NCI-H1694 treated with DMSO at 0.1 percent for 48 hours (cell line): ENCODE measurements at regions not wholly inside any gene's neighbourhood (a gene's known extent, or its start where the extent isn't known, plus 50 kb on each side); places are given as distances from the start of the nearest gene placed in this dataset.

ENCODE experiments used
- DNase-seq: peaks from one replicate; lab custom pipeline; 2025; lab: John Stamatoyannopoulos, UW

DNA sequence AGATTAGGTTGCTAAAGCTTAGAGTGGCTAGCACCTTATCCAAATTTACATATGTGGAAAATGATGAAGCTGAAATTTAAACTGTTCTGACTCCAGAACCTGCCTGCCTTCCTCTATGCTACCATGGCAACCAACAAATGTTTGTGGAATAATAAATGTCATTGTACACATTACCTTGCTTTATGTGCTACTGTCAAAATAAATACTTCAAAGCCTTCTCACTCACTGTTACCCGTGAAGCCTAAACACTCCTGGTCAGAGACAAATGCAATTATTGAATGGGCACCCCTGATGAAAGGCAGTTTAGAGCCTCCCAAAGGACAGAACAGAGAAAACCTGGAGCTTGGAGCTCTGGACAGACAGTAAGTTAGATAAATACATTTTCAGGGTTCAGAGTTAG lies 158.6 kb downstream of the FAM114A2 start:
- no peak for DNase-seq

- peak; percentile 80 for DNase-seq
Observed at GRCh38 chr5:153879596-153879995, 159.1 kb downstream of the FAM114A2 start.

GRCh38 chr5:153866176-153866575 lies 172.5 kb downstream of the FAM114A2 start:
- no peak for DNase-seq

DNA sequence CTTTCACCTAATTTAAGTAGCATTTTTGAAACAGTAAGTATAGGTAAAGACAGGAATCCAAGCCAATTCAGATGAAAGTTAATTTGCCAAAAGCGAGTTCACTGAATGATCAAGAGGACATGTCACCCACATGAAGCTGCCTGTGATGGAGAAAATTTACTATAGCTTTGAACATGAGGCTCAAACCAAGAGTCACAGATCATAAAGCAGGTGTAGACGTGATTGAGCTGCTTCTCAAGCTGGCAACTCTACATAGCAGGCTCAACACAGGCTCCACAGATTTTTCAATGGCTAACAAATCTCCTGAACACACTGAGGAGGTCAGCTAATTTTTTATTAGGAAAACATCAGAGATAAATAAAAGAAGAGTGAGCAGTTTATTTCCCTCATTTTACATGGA lies 173.7 kb downstream of the FAM114A2 start:
- no peak for DNase-seq

- DNase-seq: no peak
Observed at GRCh38 chr5:153863951-153864350, 174.8 kb downstream of the FAM114A2 start.
